ENCODE measurements at regions not wholly inside any gene's neighbourhood (a gene's known extent, or its start where the extent isn't known, plus 50 kb on each side); places are given as distances from the start of the nearest gene placed in this dataset.
"Not testable (repeated sequence)": the region's sequence is repeated elsewhere in the genome, so short reads cannot be mapped to it uniquely, and the experiment has no call there.

DNA sequence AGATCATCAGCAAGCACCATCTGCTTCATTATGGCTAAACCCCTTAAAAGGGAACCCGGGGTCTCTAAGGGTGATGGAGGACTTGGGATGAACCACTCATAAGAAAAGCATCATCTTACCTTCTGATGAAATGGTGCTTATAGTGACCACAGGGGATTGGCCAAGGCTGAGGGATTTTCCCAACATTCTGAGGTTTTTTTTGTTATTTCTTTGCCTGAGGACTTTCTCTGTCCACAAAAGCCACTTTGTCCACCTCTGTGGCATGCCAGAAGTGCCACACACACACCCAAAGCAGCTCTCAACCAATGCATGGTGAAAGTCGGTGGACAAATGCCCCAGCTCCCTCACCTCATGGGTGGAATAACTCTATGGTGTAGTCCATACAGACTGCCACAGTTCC, 79.3 kb upstream of the TOP1 start:
- TF ChIP-seq, protein P1, sequence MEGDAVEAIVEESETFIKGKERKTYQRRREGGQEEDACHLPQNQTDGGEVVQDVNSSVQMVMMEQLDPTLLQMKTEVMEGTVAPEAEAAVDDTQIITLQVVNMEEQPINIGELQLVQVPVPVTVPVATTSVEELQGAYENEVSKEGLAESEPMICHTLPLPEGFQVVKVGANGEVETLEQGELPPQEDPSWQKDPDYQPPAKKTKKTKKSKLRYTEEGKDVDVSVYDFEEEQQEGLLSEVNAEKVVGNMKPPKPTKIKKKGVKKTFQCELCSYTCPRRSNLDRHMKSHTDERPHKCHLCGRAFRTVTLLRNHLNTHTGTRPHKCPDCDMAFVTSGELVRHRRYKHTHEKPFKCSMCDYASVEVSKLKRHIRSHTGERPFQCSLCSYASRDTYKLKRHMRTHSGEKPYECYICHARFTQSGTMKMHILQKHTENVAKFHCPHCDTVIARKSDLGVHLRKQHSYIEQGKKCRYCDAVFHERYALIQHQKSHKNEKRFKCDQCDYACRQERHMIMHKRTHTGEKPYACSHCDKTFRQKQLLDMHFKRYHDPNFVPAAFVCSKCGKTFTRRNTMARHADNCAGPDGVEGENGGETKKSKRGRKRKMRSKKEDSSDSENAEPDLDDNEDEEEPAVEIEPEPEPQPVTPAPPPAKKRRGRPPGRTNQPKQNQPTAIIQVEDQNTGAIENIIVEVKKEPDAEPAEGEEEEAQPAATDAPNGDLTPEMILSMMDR (conservative IDR thresholded peaks at IDR 0.05): no peak

DNA sequence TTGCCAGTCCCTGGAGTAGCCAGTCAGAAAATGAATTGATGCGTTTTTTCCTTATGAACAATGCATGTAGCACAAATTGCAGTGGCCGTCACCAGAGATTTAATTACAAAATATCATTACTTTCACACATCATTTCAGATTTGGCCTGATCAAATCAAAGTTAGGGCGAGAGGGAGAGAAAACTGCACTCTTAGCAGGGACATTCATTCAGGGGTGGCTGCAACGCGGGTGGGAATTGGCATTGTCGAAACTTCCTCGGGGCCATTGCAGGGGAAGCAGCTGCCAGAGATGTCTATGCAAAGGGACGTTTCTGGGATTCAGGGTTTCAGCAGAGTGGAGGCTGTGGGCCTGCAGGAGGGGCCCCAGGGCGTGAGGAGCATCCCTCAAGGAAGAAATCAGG, 76.5 kb upstream of the TOP1 start:
- H3K27ac ChIP-seq: no peak overlapping the region
- TF ChIP-seq, protein P1 (conservative IDR thresholded peaks at IDR 0.05): no peak

More for the DNA sequence above, 79.3 kb upstream of the TOP1 start:
- H3K27ac ChIP-seq: no peak overlapping the region

DNA sequence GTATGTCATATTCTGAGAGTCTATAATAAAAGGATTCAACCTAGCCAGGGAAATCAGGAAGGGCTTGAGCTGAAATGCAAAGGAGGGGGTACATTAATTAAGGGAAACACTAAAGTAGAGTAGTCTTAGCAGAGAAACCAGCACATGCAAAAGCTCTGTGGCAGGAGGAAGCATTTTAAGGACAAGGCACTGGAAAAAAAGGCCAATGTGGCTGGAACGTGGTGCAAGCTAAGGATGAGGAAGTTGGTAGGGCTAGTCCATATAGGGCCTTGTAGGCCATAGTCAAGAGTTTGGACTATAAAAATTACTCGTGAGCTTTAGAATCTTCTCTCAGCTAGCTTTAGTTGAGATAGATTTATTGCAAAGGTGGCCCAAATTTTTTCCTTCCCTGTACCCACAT, 75.2 kb upstream of the TOP1 start:
- TF ChIP-seq, protein P1 (conservative IDR thresholded peaks at IDR 0.05): no peak
- H3K27ac ChIP-seq: no peak overlapping the region

DNA sequence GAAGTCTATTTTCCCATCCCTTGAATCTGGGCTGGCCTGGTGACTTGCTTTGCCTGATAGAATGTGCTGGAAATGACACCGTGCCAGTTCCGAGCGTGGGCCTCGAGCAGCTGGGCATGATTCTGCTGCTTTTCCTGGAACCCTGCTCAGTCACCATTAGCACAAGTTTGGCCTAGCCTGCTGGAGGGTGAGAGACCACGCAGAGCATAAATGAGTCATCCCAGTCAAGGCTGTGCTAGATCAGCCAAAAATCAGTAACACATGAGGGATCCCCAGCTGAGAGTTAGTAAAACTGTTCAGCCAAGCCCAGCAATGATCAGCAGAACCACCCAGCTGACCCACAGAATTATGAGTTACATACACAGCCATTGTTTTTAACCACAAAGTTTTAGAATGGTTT, 74.8 kb upstream of the TOP1 start:
- TF ChIP-seq, protein P1 (conservative IDR thresholded peaks at IDR 0.05): no peak
- H3K27ac ChIP-seq: no peak overlapping the region

DNA sequence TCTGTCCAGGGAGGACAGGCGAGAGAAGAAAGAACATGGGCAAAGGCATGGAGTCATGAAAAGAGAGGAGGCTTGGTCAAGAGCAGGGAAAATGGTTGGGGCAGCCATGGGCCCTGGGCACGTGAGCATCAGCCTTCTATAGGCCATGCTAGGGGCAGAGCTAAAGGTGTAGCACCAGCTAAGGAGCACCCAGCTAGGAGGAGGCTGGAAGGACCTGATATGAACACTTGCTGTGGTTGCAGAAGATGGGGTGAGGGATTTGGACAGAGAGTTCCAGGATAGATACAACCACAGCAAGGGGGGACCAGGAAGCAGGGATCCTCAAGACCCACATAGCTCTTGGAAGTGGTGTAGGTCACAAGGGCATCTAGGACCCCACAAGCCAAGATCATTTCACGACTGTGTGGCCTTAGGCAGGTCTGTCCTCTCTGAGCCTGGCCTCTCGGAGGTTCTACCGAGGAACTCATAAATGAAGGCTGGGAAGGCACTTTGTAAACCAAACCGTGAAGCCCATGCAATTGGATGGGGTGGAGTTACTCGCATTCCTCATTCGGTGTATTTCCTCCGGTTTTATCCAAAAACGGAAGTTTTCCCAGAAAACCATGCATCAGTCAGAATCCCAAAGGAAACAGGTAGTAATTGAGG, 74.0 kb upstream of the TOP1 start:
- H3K27ac ChIP-seq: no peak overlapping the region
- TF ChIP-seq, protein P1 (conservative IDR thresholded peaks at IDR 0.05): no peak

DNA sequence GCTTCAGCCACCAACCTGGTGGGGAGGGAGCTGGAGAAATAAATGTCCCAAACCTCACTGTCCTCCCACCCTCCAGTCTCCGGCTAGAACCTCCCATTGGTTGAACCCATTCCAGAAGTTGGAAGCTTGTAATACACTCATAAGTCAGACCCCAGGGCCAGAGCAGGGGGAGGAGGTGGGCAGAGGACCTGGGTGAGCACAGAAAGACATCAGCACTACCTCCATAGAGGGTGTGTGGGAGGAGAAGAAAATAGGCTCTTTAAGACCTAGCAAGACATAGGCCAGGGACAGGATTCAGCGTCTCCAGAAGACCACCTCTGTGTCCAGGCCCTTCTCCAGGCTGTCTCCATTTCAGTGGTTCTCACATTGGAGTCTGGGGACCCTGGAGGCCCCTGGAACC, 73.3 kb upstream of the TOP1 start:
- TF ChIP-seq, protein P1 (conservative IDR thresholded peaks at IDR 0.05): no peak

DNA sequence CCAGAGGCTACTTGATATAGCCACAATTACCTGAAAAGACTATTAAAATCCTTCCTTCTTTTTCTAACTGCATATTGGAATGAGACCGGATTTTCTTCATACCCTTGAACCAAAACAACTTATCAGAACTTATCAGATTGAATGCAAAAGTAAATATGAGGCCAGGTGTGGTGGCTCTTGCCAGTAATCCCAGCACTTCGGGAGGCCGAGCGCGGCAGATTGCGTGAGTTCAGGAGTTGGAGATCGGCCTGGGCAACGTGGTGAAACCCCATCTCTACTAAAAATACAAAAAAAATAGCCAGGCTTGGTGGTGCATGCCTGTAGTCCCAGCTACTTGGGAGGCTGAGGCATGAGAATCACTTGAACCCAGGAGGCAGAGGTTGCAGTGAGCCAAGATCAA, 72.8 kb upstream of the TOP1 start:
- not testable (repeated sequence) for H3K27ac ChIP-seq

More for the DNA sequence above, 73.3 kb upstream of the TOP1 start:
- no peak overlapping the region for H3K27ac ChIP-seq

DNA sequence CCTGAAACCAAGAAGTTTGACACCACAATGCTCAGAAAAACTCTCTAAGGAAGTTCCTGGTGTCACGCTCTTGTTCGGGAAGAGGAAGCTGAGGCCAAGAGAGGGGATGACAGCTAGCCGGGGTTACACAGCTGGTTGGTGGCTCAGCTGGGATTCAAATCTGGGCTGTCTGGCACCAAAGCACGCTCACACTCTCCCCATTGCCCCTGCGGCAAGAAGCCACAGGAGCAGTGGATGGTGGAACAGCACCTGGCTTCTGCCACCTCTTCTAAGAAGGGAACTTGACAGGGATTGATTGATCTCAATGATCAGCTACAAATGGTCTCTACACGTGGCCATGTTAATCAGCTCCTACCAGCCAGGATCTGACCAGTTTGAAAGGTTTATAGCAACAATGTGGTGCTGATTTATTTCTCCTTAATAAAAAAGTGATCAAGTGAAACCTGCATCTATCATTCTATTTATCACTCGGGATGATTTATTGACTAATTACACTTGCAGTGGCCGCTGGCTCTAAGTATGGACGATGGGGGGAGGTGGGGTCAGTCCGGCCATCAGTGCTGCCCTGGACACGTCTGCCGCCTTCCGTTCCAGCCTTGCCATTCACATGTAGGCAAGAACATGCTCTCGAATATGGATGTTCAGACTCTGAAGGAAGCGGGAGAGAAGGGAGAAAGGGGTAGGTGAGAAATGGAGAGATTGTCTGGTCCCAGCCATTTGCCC, 71.9 kb upstream of the TOP1 start:
- TF ChIP-seq, protein P1 (conservative IDR thresholded peaks at IDR 0.05): no peak
- no peak overlapping the region for H3K27ac ChIP-seq

Data from VCaP (cell line).